Ishikawa (cell line): ENCODE measurements at regions not wholly inside any gene's neighbourhood (a gene's known extent, or its start where the extent isn't known, plus 50 kb on each side); places are given as distances from the start of the nearest gene placed in this dataset.

Experiments
- CEBPB ChIP-seq: IDR thresholded peaks from 2 replicates; pipeline ENCODE4 v1.6.1; 2012
- CREB1 ChIP-seq: IDR thresholded peaks from 2 replicates; pipeline ENCODE4 v1.6.1; 2012; ENCODE audit warnings: low read depth
- EGR1 ChIP-seq: IDR thresholded peaks from 2 replicates; pipeline ENCODE4 v1.6.1; 2012
- EP300 ChIP-seq: IDR thresholded peaks from 2 replicates; pipeline ENCODE4 v1.6.1; 2012; ENCODE audit warnings: borderline replicate concordance
- FOXM1 ChIP-seq: IDR thresholded peaks from 2 replicates; pipeline ENCODE4 v1.6.1; 2012; ENCODE audit warnings: low read depth, borderline replicate concordance
- NFIC ChIP-seq: IDR thresholded peaks from 2 replicates; pipeline ENCODE4 v1.6.1; 2012
- RAD21 ChIP-seq: IDR thresholded peaks from 2 replicates; pipeline ENCODE4 v1.6.1; 2012; ENCODE audit warnings: low read depth
- TAF1 ChIP-seq: IDR thresholded peaks from 2 replicates; pipeline ENCODE4 v1.6.1; 2012; ENCODE audit warnings: low read depth, mild to moderate bottlenecking
- TCF12 ChIP-seq: IDR thresholded peaks from 2 replicates; pipeline ENCODE4 v1.6.1; 2012; ENCODE audit warnings: low read depth
- TEAD4 ChIP-seq: IDR thresholded peaks from 2 replicates; pipeline ENCODE4 v1.6.1; 2012
- USF1 ChIP-seq: IDR thresholded peaks from 2 replicates; pipeline ENCODE4 v1.6.1; 2012
- YY1 ChIP-seq: IDR thresholded peaks from 2 replicates; pipeline ENCODE4 v1.6.1; 2012; ENCODE audit warnings: low read depth
- ZBTB7A ChIP-seq: IDR thresholded peaks from 2 replicates; pipeline ENCODE4 v1.6.1; 2012; ENCODE audit warnings: low read depth
- TF ChIP-seq, protein P1 (sequence below): IDR thresholded peaks from 2 replicates; pipeline ENCODE4 v1.6.1; 2012
- TF ChIP-seq, protein P2 (sequence below): IDR thresholded peaks from 2 replicates; pipeline ENCODE4 v1.6.1; 2012; ENCODE audit warnings: low read depth, mild to moderate bottlenecking

DNA sequence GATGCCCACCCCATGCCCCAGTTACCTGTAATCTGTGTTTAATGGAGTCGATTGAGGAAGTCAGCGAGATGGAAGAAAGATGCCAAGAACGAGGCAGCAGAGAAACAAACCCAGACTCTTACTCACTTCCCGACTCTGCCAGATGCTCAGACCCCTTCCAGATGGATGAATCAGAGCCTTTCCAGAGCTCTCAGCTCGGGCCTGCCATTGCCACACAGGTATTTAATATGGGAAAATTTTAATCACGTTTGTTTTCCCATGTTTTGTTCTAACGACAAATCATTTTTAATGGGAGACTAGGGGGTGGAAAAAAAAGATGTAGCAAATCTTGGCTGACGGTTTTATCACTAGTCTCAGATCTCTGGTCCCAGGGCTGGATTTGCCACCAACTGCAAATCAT, 72.5 kb upstream of the SRRM4 start:
- TF ChIP-seq, protein P1, sequence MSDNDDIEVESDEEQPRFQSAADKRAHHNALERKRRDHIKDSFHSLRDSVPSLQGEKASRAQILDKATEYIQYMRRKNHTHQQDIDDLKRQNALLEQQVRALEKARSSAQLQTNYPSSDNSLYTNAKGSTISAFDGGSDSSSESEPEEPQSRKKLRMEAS, result no peak
- TF ChIP-seq USF1 (no peak), YY1 (no peak), TCF12 (no peak), EGR1 (no peak), EP300 (no peak), CEBPB (no peak), TAF1 (no peak), ZBTB7A (no peak), NFIC (no peak), FOXM1 (no peak), CREB1 (no peak), TEAD4 (no peak), RAD21 (no peak)
- TF ChIP-seq, protein P2, sequence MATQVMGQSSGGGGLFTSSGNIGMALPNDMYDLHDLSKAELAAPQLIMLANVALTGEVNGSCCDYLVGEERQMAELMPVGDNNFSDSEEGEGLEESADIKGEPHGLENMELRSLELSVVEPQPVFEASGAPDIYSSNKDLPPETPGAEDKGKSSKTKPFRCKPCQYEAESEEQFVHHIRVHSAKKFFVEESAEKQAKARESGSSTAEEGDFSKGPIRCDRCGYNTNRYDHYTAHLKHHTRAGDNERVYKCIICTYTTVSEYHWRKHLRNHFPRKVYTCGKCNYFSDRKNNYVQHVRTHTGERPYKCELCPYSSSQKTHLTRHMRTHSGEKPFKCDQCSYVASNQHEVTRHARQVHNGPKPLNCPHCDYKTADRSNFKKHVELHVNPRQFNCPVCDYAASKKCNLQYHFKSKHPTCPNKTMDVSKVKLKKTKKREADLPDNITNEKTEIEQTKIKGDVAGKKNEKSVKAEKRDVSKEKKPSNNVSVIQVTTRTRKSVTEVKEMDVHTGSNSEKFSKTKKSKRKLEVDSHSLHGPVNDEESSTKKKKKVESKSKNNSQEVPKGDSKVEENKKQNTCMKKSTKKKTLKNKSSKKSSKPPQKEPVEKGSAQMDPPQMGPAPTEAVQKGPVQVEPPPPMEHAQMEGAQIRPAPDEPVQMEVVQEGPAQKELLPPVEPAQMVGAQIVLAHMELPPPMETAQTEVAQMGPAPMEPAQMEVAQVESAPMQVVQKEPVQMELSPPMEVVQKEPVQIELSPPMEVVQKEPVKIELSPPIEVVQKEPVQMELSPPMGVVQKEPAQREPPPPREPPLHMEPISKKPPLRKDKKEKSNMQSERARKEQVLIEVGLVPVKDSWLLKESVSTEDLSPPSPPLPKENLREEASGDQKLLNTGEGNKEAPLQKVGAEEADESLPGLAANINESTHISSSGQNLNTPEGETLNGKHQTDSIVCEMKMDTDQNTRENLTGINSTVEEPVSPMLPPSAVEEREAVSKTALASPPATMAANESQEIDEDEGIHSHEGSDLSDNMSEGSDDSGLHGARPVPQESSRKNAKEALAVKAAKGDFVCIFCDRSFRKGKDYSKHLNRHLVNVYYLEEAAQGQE, result no peak

- TF ChIP-seq CEBPB (no peak), ZBTB7A (no peak), YY1 (no peak), NFIC (no peak), EP300 (no peak), TEAD4 (no peak), TCF12 (no peak), CREB1 (no peak), FOXM1 (no peak), USF1 (no peak), TAF1 (no peak)
- TF ChIP-seq, protein P1, result no peak
- TF ChIP-seq, protein P2, result no peak
These were observed 68.6 kb upstream of the SRRM4 start for GRCh38 chr12:118912697-118913270.

DNA sequence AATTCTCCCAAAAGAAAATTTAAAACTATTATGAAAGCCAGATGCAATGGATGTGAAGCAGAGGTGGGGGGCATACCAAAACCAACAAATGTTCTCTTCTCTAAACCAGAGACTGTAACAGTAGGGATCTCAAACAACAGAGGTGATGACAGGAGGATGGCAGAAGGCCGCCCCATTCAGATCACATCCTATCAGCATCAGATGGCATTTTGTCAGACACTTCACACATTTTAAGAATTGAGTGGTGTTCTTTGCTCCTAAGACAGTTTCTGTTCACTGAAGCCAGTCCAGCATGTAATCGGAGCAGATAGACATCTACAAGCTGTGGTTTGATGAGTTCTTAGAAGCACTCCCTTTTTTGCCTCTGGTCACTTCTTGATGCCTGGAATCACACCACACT, 59.6 kb upstream of the SRRM4 start:
- TF ChIP-seq USF1, result no peak
- no peak for TF ChIP-seq FOXM1
- no peak for TF ChIP-seq EGR1
- no peak for TF ChIP-seq TAF1
- no peak for TF ChIP-seq CREB1
- TF ChIP-seq TEAD4, result no peak
- no peak for TF ChIP-seq CEBPB
- no peak for TF ChIP-seq RAD21
- TF ChIP-seq, protein P2, result no peak
- TF ChIP-seq, protein P1, result no peak
- TF ChIP-seq NFIC, result no peak
- TF ChIP-seq ZBTB7A, result no peak
- no peak for TF ChIP-seq TCF12
- TF ChIP-seq YY1, result no peak
- TF ChIP-seq EP300, result no peak

- no peak for TF ChIP-seq NFIC
- no peak for TF ChIP-seq EGR1
- TF ChIP-seq, protein P2, result peak; percentile 86
- no peak for TF ChIP-seq TEAD4
- no peak for TF ChIP-seq TAF1
- TF ChIP-seq, protein P1, result no peak
These were observed 58.9 kb upstream of the SRRM4 start for GRCh38 chr12:118922405-118922804.
